ENCODE measurements at regions not wholly inside any gene's neighbourhood (a gene's known extent, or its start where the extent isn't known, plus 50 kb on each side); places are given as distances from the start of the nearest gene placed in this dataset.

DNA sequence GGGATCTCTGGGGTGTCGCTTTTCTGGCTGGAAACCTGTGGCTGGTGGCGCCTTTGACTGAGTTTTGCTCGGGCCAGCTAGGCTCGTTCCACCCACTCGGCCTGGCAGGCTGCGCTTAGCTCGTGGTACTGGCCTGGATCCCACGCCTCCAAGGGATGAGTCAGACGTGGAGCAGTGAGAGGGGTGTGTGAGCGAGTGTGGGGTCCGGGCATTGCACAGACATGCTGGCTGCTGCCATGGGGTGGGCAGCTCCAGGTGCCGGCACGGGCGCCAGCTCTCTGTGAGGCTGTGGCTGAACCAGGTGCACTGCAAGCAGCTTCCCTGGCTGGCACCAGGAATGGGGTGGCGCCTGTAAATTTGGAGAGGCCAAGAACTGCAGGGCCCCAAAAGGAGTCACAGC is 63.1 kb upstream of the CACNA2D1 start:
- TF ChIP-seq, protein P1, sequence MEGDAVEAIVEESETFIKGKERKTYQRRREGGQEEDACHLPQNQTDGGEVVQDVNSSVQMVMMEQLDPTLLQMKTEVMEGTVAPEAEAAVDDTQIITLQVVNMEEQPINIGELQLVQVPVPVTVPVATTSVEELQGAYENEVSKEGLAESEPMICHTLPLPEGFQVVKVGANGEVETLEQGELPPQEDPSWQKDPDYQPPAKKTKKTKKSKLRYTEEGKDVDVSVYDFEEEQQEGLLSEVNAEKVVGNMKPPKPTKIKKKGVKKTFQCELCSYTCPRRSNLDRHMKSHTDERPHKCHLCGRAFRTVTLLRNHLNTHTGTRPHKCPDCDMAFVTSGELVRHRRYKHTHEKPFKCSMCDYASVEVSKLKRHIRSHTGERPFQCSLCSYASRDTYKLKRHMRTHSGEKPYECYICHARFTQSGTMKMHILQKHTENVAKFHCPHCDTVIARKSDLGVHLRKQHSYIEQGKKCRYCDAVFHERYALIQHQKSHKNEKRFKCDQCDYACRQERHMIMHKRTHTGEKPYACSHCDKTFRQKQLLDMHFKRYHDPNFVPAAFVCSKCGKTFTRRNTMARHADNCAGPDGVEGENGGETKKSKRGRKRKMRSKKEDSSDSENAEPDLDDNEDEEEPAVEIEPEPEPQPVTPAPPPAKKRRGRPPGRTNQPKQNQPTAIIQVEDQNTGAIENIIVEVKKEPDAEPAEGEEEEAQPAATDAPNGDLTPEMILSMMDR (IDR thresholded peaks at IDR 0.05; ENCODE audit: poor library complexity, severe bottlenecking), result no peak
- TF ChIP-seq EP300 (conservative IDR thresholded peaks at IDR 0.05; ENCODE audit: poor library complexity, severe bottlenecking) (no peak), POLR2AphosphoS5 (IDR thresholded peaks at IDR 0.05) (no peak), TAF1 (IDR thresholded peaks at IDR 0.05; ENCODE audit: low read depth) (no peak), RAD21 (conservative IDR thresholded peaks at IDR 0.05) (no peak), EZH2 (IDR thresholded peaks at IDR 0.05; ENCODE audit: borderline replicate concordance, insufficient read depth, low read length, poor library complexity, severe bottlenecking) (no peak)

Data from neural cell (in vitro differentiated cells).